ENCODE measurements at regions not wholly inside any gene's neighbourhood (a gene's known extent, or its start where the extent isn't known, plus 50 kb on each side); places are given as distances from the start of the nearest gene placed in this dataset.

- H4K20me1 ChIP-seq (replicated peaks; ENCODE audit: control insufficient read depth, insufficient read depth, low read length) = no peaks in the 10 kb centered on the region
- ChIA-PET CTCF (ENCODE audit: low intra/inter-chr PET ratio) (no interaction called here), POLR2A (no interaction called here)
- FAIRE-seq (no peak), ATAC-seq (no peak), DNase-seq (ENCODE audit: extremely low read depth in 1 of 4, low spot score in 3 of 4) (no peak)
- H3K4me3 ChIP-seq = no peak overlapping the region
- no TSS peak for BruUV-seq (replicated peaks)
- no peaks in the 10 kb centered on the region for H3K36me3 ChIP-seq (ENCODE audit: control insufficient read depth, insufficient read depth, low read length)
- H2AFZ ChIP-seq (ENCODE audit: low read depth, low read length) = no peak overlapping the region
- intact Hi-C loops (cut with micrococcal nuclease) (no loop called here), in situ Hi-C loops (cut with MboI) (no loop called here)
- no peaks in the 10 kb centered on the region for H3K4me1 ChIP-seq (replicated peaks in 1 of 2; ENCODE audit: control insufficient read depth in 2 of 2, insufficient read depth in 2 of 2, low read length in 2 of 2)
- H3K4me2 ChIP-seq (ENCODE audit: insufficient read depth, low read length) = no peak overlapping the region
- no peak for TF ChIP-seq SMAD4 (CRISPR knock-in tag; conservative IDR thresholded peaks at IDR 0.05)
- no peak for TF ChIP-seq TFAP4 (CRISPR knock-in tag; IDR thresholded peaks at IDR 0.05; ENCODE audit: borderline replicate concordance)
- TF ChIP-seq KLF13 (tag; IDR thresholded peaks at IDR 0.05; ENCODE audit: borderline replicate concordance, low read depth) = no peak
- no peak for TF ChIP-seq ZNF707 (CRISPR knock-in tag; conservative IDR thresholded peaks at IDR 0.05)
- no peak for TF ChIP-seq ZNF583 (CRISPR knock-in tag; IDR thresholded peaks at IDR 0.05)
- TF ChIP-seq ZBTB26 (CRISPR knock-in tag; IDR thresholded peaks at IDR 0.05) = no peak
- TF ChIP-seq ZNF224 (CRISPR knock-in tag; IDR thresholded peaks at IDR 0.05) = no peak
- TF ChIP-seq ZNF232 (CRISPR knock-in tag; IDR thresholded peaks at IDR 0.05) = no peak
- TF ChIP-seq BCOR (IDR thresholded peaks at IDR 0.05) = no peak
- no peak for TF ChIP-seq NR3C1 (CRISPR knock-in tag; IDR thresholded peaks at IDR 0.05)
- no peak for TF ChIP-seq HES1 (IDR thresholded peaks at IDR 0.05; ENCODE audit: low read depth)
- TF ChIP-seq NCOA6 (IDR thresholded peaks at IDR 0.05) = no peak
- no peaks in the 10 kb centered on the region for H3K79me2 ChIP-seq (ENCODE audit: control insufficient read depth, insufficient read depth, low read length)
- H3K9ac ChIP-seq (ENCODE audit: insufficient read depth in 1 of 2, low read depth in 2 of 2, low read length in 2 of 2) = no peak overlapping the region
- H3K9me3 ChIP-seq (replicated peaks; ENCODE audit: control insufficient read depth, insufficient read depth, low read depth, low read length) = no peaks in the 10 kb centered on the region
- 2% methylated on average over 4 of the region's 4 CpGs for WGBS (ENCODE audit: insufficient coverage, low coverage, missing lambda C conversion rate)
- no peaks in the 10 kb centered on the region for H3K27me3 ChIP-seq (ENCODE audit: control insufficient read depth in 2 of 2, insufficient read depth in 2 of 2, low read length in 2 of 2)
- H3K27ac ChIP-seq (ENCODE audit: extremely low read depth, low read depth, low read length) = no peak overlapping the region
- no peaks in the 10 kb centered on the region for H3K9me1 ChIP-seq (ENCODE audit: control insufficient read depth, insufficient read depth, low read length)
Observed at GRCh38 chr3:80259736-80260135, 491.9 kb upstream of the ROBO1 start.

All from K562 (cell line).